Renal pelvis (tissue), 1 donor: ENCODE measurements at regions not wholly inside any gene's neighbourhood (a gene's known extent, or its start where the extent isn't known, plus 50 kb on each side); places are given as distances from the start of the nearest gene placed in this dataset.
"Not testable (repeated sequence)": the region's sequence is repeated elsewhere in the genome, so short reads cannot be mapped to it uniquely, and the experiment has no call there.

ENCODE experiments used
- DNase-seq: peaks from one replicate; pipeline ENCODE4 v3.0.0-alpha.2; 2013

- DNase-seq = no peak
Observed at GRCh38 chr5:8714861-8715260, 831.0 kb downstream of the SEMA5A start.

GRCh38 chr5:8719796-8720195 is 826.1 kb downstream of the SEMA5A start:
- no peak for DNase-seq

GRCh38 chr5:8720506-8720905 is 825.4 kb downstream of the SEMA5A start:
- no peak for DNase-seq

GRCh38 chr5:8721536-8721935 is 824.3 kb downstream of the SEMA5A start:
- DNase-seq = no peak

- no peak for DNase-seq
Observed at GRCh38 chr5:8726383-8727036, 819.4 kb downstream of the SEMA5A start.

- DNase-seq = no peak
Observed at GRCh38 chr5:8727396-8727795, 818.5 kb downstream of the SEMA5A start.

GRCh38 chr5:8729437-8729836 is 816.4 kb downstream of the SEMA5A start:
- no peak for DNase-seq

- no peak for DNase-seq
Observed at GRCh38 chr5:8730194-8730593, 815.7 kb downstream of the SEMA5A start.

GRCh38 chr5:8731110-8731509 is 814.8 kb downstream of the SEMA5A start:
- not testable (repeated sequence) for DNase-seq

GRCh38 chr5:8740595-8740994 is 805.3 kb downstream of the SEMA5A start:
- DNase-seq = no peak

GRCh38 chr5:8749556-8749955 is 796.3 kb downstream of the SEMA5A start:
- no peak for DNase-seq

GRCh38 chr5:8750100-8750499 is 795.8 kb downstream of the SEMA5A start:
- no peak for DNase-seq

- DNase-seq = no peak
Observed at GRCh38 chr5:8751971-8752370, 793.9 kb downstream of the SEMA5A start.

GRCh38 chr5:8752595-8752994 is 793.3 kb downstream of the SEMA5A start:
- no peak for DNase-seq

- DNase-seq = peak; percentile 48
Observed at GRCh38 chr5:8756498-8757084, 789.3 kb downstream of the SEMA5A start.

- no peak for DNase-seq
Observed at GRCh38 chr5:8765886-8766285, 780.0 kb downstream of the SEMA5A start.

GRCh38 chr5:8766448-8766847 is 779.4 kb downstream of the SEMA5A start:
- no peak for DNase-seq

- no peak for DNase-seq
Observed at GRCh38 chr5:8767111-8767510, 778.8 kb downstream of the SEMA5A start.

GRCh38 chr5:8767746-8768145 is 778.1 kb downstream of the SEMA5A start:
- DNase-seq = no peak

- DNase-seq = no peak
Observed at GRCh38 chr5:8769631-8770030, 776.2 kb downstream of the SEMA5A start.

GRCh38 chr5:8770431-8770830 is 775.4 kb downstream of the SEMA5A start:
- no peak for DNase-seq

- DNase-seq = no peak
Observed at GRCh38 chr5:8773046-8773615, 772.7 kb downstream of the SEMA5A start.

- DNase-seq = no peak
Observed at GRCh38 chr5:8784692-8785091, 761.2 kb downstream of the SEMA5A start.

- DNase-seq = no peak
Observed at GRCh38 chr5:8788246-8788645, 757.6 kb downstream of the SEMA5A start.
